ENCODE measurements at regions not wholly inside any gene's neighbourhood (a gene's known extent, or its start where the extent isn't known, plus 50 kb on each side); places are given as distances from the start of the nearest gene placed in this dataset.
"Not testable (repeated sequence)": the region's sequence is repeated elsewhere in the genome, so short reads cannot be mapped to it uniquely, and the experiment has no call there.

- no peak for DNase-seq
Observed at GRCh38 chr1:38153066-38153777, 106.6 kb upstream of the POU3F1 start.

DNA sequence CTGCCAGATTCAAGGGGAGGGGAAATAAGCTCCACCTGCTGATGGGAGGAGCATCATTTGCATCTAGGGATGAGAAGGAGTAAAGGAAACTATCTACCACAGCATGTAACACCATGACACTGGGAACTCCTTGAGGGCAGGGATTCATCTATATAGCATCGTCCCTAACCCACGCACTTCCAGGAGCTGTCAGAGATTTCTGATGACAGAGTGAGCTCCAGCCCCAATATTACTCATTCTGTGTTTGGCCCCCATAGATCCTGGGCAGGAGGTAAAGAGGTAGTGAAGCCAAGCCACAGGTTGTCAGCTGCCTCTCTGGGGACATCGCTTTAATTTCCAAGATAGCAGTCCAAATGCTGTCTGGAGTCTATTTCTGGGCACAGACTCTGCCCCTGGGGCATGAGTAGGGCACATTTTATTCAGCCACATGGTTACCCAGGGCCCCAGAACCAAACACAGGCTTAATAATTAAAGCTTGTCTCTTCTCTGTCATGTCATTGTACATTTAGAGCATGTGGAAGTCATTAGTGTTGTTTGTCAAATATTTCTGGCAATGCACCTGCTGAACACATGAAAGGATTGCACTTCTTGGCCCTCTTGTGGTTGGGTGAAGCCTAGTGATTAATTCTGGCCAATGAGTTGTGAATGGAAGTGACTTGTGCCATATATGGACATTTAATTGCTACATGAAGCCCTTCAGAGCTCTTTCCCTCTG is 105.9 kb upstream of the POU3F1 start:
- DNase-seq, result no peak

- no peak for DNase-seq
Observed at GRCh38 chr1:38151399-38151798, 104.8 kb upstream of the POU3F1 start.

- not testable (repeated sequence) for DNase-seq
Observed at GRCh38 chr1:38146079-38146478, 99.5 kb upstream of the POU3F1 start.

DNA sequence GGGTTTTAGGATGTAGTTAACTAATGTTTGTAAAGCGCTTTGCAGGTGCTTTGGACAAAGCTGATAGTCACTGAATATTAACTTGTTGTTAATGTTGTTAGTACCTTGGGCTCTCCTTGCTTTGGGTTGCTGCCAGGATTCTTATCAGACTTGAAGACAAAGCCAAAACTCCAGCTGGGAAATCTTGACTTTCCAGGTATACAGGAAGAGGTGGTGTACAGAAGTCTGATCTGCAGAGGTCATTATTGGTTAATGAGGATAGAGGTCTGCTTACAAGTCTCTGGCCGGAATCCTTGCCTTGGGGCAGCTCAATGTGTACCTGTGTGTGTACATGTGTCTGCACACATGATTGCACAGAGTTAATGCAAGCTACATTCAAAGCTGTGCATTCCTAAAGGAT is 96.0 kb upstream of the POU3F1 start:
- DNase-seq, result no peak

- DNase-seq, result no peak
Observed at GRCh38 chr1:38141483-38141882, 94.9 kb upstream of the POU3F1 start.

DNA sequence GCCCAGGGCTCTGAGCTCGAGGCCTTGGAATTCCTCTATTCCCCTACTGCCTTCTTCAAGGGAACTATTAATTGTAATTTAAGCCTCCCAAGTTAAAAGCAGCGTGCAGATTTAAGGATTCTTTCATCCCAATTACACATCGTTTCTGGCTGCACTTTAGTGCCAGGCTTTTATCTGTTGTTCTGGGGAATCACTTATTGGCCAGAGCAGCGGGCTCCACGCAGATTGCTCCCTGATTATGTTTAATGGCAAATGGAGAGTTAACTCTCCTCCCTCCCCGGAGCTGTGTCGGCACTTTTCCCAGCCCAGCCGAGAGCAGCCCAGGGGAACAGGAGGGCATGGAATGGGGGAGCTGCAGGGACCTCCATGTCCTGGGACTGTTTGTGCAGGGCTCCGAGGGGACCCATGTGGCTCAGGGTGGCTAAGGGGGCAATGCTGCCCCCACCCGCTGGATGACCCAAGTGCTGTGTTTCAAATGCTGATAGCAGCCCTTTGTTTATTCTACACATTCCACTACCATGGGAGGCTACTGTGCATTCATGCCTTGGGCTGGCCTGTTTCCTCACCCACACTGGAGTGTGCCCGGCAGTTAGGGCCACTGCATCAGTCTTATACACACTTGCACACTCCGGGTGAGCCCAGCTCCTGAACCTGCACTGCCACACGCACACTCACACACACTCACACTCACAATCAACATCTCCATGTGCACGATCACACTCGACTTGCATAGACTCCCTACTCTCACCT is 93.3 kb upstream of the POU3F1 start:
- no peak for DNase-seq

- DNase-seq, result no peak
Observed at GRCh38 chr1:38138498-38139233, 92.1 kb upstream of the POU3F1 start.

DNA sequence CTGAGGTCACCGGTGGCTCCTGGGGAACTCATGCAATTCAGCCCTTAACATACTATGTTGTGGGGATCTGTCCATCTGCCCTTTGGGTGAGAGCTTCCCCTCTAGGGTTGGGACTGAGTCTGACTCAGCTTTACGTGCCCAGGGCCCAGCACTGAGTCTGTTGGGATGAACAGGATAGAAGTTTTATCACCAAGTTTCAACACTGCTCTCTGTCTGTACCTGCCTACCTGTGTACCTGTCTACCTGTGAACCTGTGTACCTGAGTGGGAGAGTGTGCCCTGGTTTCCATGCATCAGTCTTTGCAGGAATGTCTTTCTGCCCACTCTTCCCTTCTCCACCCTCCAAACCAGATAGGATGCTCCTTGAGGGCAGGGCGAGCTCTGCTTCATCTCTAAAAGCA is 90.6 kb upstream of the POU3F1 start:
- DNase-seq, result no peak

DNA sequence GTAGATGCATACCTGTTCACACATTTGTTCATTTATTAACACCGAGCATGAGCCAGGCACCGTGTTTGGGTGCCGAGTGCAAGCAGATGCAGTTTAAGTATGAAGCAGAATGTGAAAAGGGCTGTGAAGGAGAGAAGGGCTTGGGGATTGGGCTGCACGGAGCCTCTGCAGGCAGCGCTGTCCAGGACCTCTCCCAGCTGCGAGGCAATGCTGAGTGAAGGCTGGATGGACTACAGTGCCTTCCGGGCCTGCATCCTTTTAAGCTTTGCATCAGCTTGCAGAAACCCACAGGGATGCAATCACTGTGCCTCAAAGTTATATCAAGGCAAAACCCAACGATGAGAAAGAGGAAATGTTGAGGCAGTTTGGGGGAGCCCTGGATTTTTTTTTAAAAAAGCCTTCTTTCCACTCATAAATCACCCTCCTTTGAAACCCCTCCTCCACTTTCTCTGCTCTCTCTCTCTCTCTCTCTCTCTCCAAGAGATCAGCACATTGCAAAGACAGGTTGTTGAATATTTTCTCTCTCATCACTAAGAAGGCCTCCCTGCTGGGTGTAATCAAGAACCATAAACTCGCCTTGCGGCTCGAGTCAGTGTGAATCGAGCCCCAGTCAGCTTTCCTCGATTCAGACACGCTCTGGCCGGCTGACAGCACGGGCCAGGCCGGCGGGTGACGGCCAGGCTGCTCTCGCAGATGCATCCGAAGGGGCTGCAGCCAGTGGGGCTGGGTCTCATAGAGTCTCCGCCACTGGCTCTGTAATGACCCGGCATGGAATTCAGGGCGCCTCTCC is 89.2 kb upstream of the POU3F1 start:
- DNase-seq, result no peak

- DNase-seq, result no peak
Observed at GRCh38 chr1:38134294-38134755, 87.7 kb upstream of the POU3F1 start.

DNA sequence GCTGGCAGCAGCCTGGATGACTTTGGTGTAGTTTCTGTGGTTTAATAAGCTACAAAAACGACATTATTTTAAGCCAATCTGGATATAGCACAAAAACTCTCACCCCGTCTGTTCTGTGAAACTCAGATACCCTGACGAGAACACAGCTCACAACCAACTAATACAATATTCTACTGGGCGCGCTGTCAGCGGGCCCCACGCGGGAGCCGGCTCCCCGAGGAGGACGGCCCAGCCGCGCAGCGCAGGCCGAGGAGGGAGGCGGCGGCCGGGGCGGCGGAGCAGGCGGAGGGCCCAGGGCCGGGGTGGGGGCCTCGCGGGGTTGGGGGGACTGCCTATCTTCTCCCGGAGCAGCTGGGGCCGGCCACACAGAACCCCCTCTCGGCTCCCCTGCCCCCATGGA is 87.2 kb upstream of the POU3F1 start:
- DNase-seq, result no peak

GRCh38 chr1:38133304-38133703 is 86.7 kb upstream of the POU3F1 start:
- DNase-seq, result no peak

DNA sequence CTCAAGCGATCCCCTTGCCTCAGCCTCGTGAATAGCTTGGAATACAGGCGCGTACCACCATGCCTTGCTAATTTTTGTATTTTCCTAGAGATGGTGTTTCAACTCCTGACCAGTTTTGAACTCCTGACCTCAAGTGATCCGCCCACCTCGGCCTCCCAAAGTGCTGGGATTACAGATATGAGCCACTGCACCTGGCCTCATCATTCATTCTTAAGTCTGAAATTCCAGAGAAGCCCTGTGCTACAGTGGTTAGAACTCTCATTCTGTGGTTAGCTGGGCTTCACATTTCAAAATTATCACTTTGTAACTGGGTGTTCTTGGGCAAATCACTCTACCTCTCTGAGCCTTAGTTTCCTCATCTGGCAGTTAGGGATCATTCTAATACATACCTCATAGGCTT is 86.1 kb upstream of the POU3F1 start:
- DNase-seq, result no peak

DNA sequence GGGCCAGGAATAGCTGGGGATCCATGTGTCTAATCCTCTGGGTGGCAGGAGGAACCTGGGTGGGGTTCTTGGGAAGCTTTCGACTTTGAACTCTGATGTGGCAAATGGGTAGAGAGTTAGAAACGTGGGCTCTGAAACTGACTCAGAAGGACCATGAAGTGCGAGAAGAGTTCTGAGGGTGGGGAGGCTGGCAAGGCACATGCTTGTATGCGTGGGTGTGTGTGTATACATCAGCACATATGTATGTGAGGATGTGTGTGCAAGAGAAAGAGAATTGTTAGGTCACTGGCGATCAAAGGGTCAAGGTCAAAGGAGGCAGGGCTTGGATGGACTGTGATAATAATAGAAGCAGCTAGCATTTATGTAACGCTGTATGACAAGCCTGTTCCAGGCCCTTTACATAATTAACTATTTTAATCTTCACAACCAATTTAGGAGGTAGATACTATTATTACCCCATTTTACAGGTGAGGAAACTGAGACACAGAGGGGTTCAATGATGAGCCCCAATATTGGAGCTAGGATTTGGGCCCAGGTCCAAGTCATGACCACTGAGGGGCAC is 84.5 kb upstream of the POU3F1 start:
- no peak for DNase-seq

GRCh38 chr1:38129971-38130370 is 83.4 kb upstream of the POU3F1 start:
- DNase-seq, result no peak

DNA sequence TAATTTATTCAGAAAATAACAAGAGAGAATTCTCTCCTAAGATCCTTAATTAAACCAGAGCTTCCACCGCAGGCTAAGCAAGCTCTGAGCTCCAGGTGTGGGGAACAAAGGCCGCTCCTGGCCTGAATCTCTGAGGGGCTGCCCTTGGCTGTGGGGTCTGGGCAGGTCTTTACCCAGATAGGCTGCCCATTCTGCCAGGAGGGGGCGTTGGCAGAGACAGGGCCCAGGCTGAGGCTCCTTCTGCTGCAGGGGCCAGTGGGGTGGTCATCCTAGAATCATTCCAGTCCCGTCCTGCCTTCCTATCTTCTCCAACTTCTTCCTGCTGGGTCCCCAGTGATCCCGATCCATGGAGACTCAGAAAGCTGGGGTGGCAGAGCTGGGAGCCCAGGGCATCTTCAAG is 82.9 kb upstream of the POU3F1 start:
- DNase-seq, result no peak

- no peak for DNase-seq
Observed at GRCh38 chr1:38128926-38129453, 82.4 kb upstream of the POU3F1 start.

- DNase-seq, result no peak
Observed at GRCh38 chr1:38128511-38128910, 81.9 kb upstream of the POU3F1 start.

- no peak for DNase-seq
Observed at GRCh38 chr1:38127428-38127827, 80.8 kb upstream of the POU3F1 start.

DNA sequence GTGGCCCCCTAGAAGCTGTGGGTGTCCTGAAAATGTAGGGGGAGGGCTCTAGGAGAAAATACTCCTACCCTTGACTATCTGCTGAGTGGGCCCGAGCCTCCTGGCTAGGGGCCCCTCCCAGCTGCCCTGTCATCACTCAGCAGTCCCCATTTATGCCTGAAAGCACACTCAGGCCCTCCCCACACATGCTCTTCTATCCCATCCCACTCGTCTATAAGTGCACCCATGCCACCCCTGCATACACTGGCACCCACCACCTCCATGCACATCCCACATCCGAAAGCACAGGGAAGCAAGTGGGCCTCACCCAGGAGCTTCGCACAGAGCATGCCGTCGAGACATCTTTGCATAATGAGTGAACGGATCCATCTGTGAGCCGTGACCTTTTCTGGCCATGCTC is 80.4 kb upstream of the POU3F1 start:
- no peak for DNase-seq

All from activated effector memory CD4-positive, alpha-beta T cell treated with anti-CD3 and anti-CD28 coated beads, Interleukin-2, amount 50 U/mL, for 16 hours (primary cell).